Stimulated activated naive CD4-positive, alpha-beta T cell treated with Interleukin-2 at 50 U/mL for 16 hours (primary cell): ENCODE measurements at regions not wholly inside any gene's neighbourhood (a gene's known extent, or its start where the extent isn't known, plus 50 kb on each side); places are given as distances from the start of the nearest gene placed in this dataset.
"Not testable (repeated sequence)": the region's sequence is repeated elsewhere in the genome, so short reads cannot be mapped to it uniquely, and the experiment has no call there.

Experiments used
- DNase-seq: peaks from one replicate; lab custom pipeline; 2025; lab: John Stamatoyannopoulos, UW

DNA sequence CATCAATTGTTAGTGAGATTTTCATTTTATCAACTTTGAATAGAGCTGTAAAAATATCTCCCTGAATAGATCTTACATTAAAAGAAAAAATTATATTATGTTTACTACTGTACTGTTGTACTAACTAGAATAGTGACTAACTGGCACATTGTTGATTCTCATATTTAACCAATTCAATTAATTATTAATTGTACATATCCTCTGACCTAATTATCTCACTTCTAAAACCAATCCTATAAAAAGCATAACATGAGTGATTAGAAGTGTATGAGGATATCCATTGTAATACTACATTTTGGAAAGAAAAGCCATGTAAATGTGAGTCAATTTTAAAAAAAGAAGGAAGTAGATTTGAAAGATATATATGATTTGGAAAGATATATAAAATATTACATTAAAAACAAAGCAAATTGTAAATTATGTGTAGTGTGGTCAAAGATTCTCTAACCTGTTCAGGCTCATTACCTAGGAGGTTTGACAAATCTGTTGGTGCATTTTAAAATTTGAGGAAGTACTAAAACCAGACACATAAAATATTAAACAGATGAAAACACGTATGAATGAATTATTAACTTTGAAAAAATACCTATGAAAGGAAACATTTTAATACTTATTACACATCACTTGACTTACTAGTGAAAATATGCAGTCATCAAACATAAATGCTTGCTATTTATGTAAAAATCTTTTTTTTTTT, 829.8 kb upstream of the SLC10A2 start:
- no peak for DNase-seq

DNA sequence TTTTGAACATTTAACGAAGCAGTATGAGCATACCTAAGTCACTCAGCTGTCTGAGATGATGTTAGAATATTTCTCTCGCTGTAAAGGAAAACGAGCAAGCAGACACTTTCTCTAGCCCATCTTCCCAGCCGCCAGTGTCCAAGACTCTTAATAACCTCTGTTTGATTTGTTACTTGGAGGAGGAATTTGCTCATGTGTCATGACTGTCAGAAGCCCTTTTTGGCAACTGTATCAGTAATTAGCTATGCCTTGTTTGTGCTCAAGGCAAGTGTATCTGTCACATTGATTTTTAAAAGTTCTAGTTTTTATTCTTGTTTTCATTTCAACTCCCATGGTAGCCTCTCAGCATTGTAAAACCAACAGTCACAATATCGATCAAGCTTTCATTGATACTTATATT, 828.4 kb upstream of the SLC10A2 start:
- DNase-seq: no peak

DNA sequence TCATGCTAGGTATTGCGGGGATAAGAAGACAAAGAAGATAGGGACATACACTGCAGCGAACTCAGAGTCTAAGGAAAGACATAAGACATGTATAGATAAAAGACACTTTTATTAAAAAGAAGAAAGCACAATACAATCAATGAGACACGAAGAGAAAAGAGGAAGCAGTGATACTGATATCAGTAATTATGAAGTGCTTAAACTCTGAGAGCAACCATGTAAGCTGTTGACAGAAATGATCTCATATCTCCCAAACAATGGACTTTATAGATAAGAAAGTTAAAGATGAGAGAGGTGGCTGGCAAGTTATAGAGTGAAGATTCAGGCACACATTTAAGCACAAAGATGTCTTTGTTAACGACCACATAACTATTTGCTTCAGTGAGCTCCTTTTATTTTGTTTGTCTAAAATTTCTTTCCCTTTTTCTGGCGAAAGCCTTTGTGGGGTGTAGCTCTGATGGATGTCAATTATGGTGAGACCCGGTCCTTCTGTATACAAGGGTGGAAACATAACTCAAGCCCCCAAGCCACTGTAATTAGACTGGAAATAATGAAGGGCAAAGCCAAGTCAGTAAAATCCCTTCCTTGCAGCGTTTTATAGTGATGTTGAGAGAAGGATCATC, 818.0 kb upstream of the SLC10A2 start:
- no peak for DNase-seq

DNA sequence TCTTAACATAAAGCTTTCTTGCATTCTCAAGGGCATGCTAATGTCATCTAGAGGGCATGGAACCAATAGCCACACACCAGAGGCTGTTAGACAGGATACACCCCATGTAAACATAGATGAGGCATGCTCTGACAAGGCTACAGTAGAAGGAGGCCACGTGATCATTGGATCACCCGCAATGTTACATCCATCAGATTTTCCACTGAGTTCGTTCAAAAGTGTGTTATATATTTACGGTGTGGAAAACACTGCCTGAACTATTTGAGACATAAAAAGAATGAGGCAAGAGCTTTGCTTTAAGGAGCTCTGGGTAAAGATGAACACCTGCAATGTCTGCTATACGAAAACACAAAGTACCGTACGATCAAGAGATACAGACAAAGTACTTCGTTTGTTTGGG, 817.5 kb upstream of the SLC10A2 start:
- no peak for DNase-seq

DNA sequence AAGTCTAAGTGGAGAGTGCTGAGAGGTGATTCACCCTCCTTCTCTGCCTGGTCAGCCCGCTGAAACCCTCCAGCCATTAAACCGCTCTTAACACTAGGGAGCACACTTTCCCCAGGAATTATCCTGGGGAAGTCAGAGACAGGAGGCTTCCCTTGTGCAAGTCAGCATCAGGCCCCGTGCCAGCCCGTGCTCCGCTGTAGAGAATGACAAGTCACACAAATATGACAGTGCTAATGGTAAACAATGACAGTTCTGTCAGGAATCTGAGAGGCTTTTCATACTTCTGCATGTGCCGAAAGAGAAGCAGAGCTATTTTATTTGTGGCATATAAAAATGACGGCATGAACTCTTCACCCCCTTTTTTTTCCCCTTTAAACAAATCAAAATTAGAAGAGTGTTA, 816.9 kb upstream of the SLC10A2 start:
- no peak for DNase-seq

DNA sequence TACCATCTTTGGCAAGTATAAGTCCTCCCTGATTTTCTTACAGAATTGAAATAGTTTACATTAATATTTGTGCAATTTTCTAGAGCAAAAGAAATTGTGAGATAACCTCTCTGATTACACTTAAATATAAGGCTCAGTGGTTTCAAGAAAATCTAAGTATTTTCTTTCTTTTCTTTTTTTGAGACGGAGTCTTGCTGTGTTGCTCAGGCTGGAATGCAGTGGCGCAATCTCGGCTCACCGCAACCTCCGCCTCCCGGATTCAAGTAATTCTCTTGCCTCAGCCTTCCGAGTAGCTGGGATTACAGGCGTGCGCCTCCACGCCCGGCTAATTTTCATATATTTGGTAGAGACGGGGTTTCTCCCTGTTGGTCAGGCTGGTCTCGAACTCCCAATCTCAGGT, 813.9 kb upstream of the SLC10A2 start:
- DNase-seq: not testable (repeated sequence)

DNA sequence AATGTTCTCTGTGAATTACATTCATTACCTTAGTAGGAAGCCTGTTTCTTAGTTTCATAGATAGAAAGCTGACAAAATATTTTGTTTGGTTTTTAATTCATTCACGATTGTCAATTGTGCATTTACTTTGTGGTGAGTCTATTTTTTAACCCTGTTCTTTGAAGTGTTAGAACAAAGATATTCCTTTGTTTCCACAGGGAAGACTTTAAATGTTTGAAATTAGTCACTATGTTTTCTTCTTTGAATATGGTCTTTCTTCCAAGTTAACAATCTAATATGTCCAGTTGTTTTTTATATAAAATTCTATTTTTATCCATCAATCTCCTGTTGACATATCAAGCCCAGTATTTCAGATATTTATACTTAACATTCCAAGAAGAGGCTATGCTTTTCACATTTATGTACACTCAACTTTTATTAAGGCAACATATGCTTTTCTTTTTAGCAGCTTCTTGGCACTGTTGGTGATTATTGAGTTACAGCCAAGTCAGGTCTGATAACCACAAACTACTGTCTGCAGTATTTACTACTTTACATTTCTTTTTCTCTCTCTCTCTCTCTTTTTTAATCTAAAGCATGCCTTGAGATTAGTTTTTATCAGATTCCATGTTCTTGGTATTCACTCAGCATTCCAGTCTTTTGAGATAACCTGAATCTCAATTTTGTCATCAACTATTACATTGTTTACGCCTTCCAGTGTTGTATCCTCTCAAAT, 812.8 kb upstream of the SLC10A2 start:
- no peak for DNase-seq

DNA sequence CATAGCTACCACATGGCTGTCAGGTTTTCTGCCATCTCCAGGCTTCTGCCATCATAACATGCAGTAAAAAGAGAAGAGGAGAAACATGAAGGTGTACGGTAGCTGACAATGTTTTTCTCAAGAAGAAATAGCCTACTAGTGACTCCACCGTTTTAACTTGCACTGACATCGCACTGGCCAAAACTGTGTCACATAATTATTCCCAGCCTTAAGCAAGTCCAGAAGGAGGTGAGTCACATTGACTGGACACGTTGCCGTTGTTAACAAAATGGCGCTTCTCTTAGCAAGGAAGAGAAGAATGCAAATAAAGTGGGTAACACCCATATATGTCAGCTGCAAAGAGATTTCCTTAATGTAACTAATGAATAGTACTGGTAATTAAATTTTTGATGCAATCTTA, 810.4 kb upstream of the SLC10A2 start:
- DNase-seq: no peak

DNA sequence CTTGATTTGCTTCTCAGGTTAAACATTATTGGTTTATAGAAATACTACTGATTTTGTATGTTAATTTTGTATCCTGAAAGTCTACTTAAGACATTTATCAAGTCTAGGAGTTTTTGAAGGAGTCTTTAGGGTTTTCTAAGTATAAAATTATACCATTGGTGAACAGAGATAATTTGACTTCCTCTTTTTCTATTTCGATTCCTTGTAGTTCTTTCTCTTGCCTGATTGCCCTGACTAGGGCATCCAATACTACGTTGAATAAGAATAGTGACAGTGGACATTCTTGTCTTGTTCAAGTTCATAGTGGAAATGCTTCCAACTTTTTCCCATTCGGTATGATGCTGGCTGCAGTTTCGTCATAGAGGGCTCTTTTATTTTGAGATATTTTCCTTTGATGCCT, 807.5 kb upstream of the SLC10A2 start:
- DNase-seq: no peak

DNA sequence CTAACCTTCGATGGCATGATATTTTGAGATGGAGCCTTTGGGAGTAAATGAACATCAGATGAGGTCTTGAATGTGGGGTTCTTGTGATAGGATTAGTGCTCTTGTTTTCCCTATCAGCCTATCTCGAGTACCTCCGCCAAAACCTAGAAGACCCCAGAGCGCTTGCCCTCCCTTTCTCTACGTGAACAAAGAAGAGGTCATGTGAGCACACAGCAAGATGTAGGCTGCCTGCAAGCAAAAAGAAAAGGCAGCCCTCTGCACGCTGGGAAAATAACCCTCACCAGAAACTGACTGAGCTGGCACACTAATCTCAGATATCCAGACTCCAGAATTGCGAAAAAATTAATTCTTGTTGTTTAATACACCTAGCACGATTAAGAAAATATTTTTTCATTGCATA, 799.8 kb upstream of the SLC10A2 start:
- no peak for DNase-seq

DNA sequence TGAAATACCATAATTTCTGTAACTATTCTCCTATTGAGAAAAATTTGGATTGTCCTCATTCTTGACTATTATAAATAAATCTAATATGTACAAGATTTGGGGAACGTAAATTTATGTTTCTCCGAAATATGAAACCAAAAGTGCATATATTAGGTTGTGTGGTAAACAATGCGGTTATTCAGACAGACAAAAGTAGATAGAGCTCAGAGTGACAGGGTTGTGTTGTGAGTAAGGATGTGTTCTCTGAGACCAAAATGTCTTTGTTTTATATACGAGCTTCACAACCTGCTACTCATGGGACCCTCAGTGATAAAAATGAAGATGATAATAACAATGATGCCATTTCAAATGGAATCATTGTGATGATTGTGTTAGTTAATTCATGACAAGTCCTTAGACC, 796.3 kb upstream of the SLC10A2 start:
- no peak for DNase-seq

DNA sequence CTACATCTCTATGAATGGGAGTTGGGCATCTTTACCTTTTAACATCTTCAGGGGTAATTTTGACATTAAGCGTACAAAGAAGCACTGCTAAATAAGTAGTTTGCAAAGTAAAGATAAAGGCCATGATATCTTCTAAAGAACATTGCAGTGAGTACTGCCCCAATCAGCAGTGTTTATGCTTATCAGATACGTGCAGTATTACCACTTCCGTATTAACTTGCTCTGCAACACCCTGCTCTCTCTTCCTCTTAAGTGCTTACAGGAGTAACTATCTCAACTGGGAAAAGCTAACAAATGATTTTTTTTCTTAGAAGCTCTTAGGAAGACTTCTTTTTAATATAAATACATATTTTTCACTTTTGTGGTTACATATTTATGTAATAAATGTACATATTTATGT, 793.7 kb upstream of the SLC10A2 start:
- no peak for DNase-seq

DNA sequence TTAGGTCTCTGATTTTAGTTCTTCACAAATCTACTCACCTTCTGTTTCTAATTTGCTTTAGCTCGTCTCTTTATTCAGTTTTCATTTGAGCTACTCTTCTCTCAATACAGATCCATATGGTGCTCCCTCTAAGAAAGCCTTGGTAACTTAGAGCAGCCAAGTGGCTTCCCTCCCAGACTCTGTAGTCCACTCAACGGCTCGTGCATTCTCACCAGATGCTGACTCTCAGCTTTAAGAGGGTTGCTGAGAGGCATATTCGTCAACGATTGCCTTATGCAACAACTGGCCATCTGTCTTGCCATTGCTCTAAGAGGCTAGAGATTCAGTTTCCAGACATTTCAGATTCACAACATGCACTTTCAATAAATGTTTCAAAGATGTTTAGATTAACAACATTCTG, 785.8 kb upstream of the SLC10A2 start:
- no peak for DNase-seq

DNA sequence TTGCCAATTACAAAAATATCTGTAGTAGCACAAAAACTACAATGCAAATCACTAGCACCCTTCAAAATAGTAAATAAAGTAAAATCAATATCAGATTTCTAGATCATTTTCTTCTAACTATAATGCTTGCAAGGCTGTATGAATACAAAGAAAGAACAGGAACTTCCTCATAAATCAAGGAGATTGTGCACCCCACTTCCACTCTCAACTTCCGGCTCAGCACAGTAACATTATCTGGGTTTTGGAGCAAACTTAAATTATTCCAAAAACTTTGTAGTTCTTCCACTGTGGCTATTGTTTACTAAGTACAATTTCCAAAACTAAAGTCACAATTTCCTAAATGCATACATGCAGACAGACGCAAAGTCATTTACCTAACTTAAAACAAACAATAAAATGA, 778.3 kb upstream of the SLC10A2 start:
- DNase-seq: no peak

DNA sequence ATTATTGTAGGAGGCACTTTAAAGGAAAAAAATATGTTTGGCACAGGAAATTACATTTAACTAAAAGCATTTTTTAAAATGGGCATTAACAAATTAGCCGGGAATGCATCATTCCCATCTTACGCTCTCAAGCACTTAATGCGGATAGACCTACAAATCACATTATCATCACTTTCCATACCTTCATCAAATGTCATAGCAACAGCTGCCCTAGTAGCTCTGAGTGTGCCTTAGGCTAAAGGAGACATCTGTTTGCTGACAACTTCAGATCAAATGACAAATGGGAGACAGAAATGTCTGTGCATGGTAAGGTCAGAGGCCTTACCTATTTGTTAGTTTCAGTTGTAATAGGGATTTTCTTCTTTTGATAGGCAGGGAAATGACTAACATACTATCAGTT, 773.2 kb upstream of the SLC10A2 start:
- DNase-seq: no peak

DNA sequence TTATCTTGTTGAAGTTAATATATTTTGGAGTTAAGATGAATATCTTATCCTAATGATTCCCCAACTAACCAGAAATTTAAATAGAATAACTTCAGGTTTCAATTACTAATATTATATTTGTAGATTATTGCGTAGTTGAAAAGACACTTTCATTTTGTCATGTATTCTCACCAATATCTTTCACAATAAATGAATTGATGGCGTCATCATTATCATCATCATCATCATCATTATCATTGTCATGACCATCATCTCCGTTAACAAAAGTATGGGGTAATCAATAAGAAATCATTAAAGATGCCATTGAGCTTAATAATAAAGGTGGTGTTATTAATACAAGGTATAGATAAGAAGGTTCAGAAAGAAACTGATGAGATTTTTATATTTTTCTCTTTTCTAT, 768.8 kb upstream of the SLC10A2 start:
- DNase-seq: no peak

DNA sequence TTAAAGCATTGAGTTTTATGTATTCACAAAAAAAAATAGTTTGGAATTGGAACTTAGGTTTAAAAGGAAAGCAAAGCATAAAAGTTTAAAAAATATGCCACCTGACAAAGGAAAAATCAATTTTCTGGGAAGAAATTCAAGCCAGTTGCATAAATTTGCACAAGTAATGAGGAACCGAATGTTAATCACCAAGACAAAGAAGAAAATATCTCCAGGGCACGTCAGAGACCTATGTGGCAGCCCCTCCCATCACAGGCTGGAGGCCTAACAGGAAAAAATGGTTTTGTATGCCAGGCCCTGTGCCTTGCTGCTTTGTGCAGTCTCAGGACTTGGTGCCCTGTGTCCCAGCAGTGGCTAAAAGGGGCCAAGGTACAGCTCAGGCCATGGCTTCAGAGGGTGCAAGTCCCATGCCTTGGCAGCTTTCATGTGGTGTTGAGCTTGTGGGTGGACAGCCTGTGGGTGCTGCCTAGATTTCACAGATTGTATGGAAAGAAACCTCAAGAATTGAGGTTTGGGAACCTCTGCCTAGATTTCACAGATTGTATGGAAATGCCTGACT, 767.2 kb upstream of the SLC10A2 start:
- no peak for DNase-seq

DNA sequence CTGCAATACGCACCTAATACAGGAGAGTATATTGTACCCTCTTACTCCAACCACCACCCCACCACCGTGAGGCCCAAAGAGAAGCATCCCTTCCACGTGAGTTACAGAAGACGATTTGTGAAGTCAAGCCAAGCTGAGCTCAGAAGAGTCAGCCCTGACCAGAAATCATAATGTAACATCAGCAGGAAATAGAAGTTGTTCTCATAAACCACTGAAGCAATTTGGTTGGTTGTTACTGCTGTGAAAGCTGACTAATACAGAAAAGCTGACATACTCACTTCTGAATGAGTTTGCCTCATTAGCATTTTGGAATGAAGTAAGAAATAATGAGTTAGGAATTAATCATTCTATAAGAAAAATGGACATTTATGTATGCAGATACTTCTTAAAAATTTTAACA, 749.4 kb upstream of the SLC10A2 start:
- no peak for DNase-seq

DNA sequence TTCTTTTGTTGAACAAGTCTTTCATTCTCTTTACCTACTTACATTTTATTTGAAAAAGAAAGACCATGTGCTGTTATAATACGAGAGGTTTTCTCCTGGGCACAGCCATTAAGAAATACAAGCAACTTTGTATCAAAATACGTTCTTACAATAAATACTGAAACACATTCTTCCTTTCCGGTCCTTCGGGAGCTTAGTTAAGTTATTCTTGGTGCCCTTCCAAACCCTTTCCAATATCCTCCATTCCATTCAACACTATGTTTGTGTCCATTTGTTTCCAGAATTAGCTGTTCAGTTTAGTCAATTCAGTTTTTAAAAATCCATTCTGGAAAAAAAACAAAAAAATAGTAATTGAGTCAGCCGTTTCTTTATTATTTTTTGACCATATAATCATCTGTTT, 746.8 kb upstream of the SLC10A2 start:
- DNase-seq: no peak

DNA sequence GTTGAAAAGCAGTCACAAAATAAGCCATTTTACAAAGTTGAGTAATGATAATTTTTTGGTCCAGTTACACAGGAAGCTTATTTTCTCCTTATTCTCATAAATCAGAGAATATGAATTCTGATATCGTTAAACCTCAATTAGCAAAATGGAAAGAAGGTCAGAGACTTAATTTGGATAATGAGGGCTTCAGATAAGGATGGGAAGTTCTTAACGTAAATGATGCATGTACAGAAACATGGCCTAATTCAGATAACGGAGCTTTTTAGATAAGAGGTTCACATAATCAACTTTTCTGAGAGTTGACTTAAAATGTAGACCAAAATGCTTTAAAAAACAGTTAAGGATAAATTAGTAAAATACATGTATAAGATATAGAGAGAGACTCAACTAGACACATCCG, 746.3 kb upstream of the SLC10A2 start:
- DNase-seq: no peak

DNA sequence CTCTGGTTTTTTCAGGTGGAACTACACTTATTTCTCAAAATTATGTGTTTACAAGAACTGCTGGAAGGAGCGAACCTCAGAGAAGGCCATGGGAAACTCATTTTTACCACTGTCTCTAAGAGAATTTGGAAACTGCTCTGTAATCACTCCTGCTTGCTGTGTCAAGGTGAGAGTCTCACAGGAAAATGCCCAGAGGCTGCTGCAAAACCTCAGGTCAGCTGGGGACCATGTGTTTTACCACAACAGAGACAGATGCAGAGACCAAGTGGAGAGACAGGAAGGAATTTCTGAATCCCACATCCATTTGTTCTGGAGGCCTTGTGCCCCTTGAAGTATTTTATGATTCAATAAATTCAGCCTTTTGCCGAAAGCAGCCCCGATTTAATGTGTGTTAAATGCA, 743.8 kb upstream of the SLC10A2 start:
- no peak for DNase-seq

DNA sequence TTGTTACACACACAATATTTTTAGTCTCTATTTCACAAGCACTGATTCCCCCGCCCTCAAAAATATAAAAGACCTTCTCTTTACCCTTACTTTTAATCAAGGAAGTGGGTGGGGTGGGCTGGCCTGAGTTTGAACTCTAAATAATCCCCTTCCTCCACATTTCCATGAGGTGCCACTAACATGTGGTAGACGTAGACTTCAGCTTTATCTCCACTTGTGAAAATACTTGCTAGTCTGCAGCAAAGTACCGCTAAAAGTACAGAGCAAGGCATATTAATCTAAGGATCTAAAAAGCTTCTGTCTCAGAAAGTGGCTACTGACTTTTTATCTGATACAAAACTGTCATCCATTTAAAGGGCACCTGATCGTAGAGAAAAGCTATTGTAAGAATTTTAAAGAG, 739.6 kb upstream of the SLC10A2 start:
- no peak for DNase-seq

DNA sequence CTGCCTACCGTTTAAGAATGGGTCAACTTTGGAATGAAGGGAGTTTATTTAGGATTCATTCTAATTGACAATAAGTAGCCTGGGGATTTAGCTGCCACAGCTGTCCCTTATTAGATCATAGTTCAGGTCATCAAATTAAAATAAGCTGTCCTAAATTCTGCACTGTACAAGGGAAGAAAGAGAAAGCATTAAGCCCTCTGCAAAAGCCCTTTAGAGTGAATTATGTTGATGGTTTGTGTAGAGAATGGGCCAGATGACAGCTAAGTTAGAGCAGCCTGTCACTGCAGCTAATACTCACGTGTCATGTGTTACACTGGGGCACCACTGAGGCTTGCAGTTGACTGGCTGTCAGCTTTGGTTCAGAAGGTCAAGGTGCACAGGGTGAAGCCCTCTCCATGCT, 737.1 kb upstream of the SLC10A2 start:
- no peak for DNase-seq
